Activated CD4-positive, alpha-beta T cell treated with anti-CD3 and anti-CD28 coated beads, Interleukin-2, Interleukin-4, amounts not matched to agents 100 ng/mL and 50 ng/mL, durations not matched to agents 16 hours and 8 hours (primary cell): ENCODE measurements at regions not wholly inside any gene's neighbourhood (a gene's known extent, or its start where the extent isn't known, plus 50 kb on each side); places are given as distances from the start of the nearest gene placed in this dataset.
"Not testable (repeated sequence)": the region's sequence is repeated elsewhere in the genome, so short reads cannot be mapped to it uniquely, and the experiment has no call there.

ENCODE experiments used
- DNase-seq: peaks from one replicate; pipeline ENCODE4 v3.0.0-alpha.2; 2020; ENCODE audit warnings: low spot score

- no peak for DNase-seq
These were observed 1142.3 kb downstream of the RPIA start for GRCh38 chr2:89833780-89834117.

GRCh38 chr2:89834306-89834705, 1142.8 kb downstream of the RPIA start:
- DNase-seq = no peak

GRCh38 chr2:89836326-89836725, 1144.9 kb downstream of the RPIA start:
- not testable (repeated sequence) for DNase-seq

GRCh38 chr2:89837962-89838625, 1146.6 kb downstream of the RPIA start:
- no peak for DNase-seq

- DNase-seq = not testable (repeated sequence)
These were observed 1148.7 kb downstream of the RPIA start for GRCh38 chr2:89840175-89840574.

- DNase-seq = not testable (repeated sequence)
These were observed 1149.5 kb downstream of the RPIA start for GRCh38 chr2:89840781-89841475.

GRCh38 chr2:89841476-89841840, 1150.0 kb downstream of the RPIA start:
- no peak for DNase-seq

- no peak for DNase-seq
These were observed 1150.9 kb downstream of the RPIA start for GRCh38 chr2:89842180-89842908.

- no peak for DNase-seq
These were observed 1152.9 kb downstream of the RPIA start for GRCh38 chr2:89844221-89844943.

GRCh38 chr2:89845532-89845931, 1154.1 kb downstream of the RPIA start:
- DNase-seq = no peak

GRCh38 chr2:89848114-89848513, 1156.6 kb downstream of the RPIA start:
- no peak for DNase-seq

GRCh38 chr2:89848763-89849368, 1157.4 kb downstream of the RPIA start:
- DNase-seq = no peak

GRCh38 chr2:89849731-89850130, 1158.3 kb downstream of the RPIA start:
- no peak for DNase-seq

- DNase-seq = no peak
These were observed 1159.0 kb downstream of the RPIA start for GRCh38 chr2:89850481-89850880.

- DNase-seq = no peak
These were observed 1159.6 kb downstream of the RPIA start for GRCh38 chr2:89850881-89851582.

- DNase-seq = no peak
These were observed 1160.1 kb downstream of the RPIA start for GRCh38 chr2:89851583-89851905.

GRCh38 chr2:89853427-89853826, 1162.0 kb downstream of the RPIA start:
- not testable (repeated sequence) for DNase-seq

GRCh38 chr2:89855752-89856151, 1164.3 kb downstream of the RPIA start:
- not testable (repeated sequence) for DNase-seq

GRCh38 chr2:89856305-89856704, 1164.8 kb downstream of the RPIA start:
- not testable (repeated sequence) for DNase-seq

GRCh38 chr2:89862164-89862563, 1170.7 kb downstream of the RPIA start:
- not testable (repeated sequence) for DNase-seq

- not testable (repeated sequence) for DNase-seq
These were observed 1171.7 kb downstream of the RPIA start for GRCh38 chr2:89863209-89863608.
